PFSK-1 (cell line): ENCODE measurements at regions not wholly inside any gene's neighbourhood (a gene's known extent, or its start where the extent isn't known, plus 50 kb on each side); places are given as distances from the start of the nearest gene placed in this dataset.

Experiments
- FOXP2 ChIP-seq: optimal IDR thresholded peaks from 2 replicates; pipeline ENCODE3; 2011; ENCODE audit warnings: borderline replicate concordance, control low read depth, inconsistent platforms; ENCODE audit not compliant: insufficient read depth; ENCODE audit errors: extremely low read length, extremely low read depth
- POLR2AphosphoS5 ChIP-seq: IDR thresholded peaks from 2 replicates; pipeline ENCODE4 v1.6.1; 2012; ENCODE audit warnings: low read depth, mild to moderate bottlenecking, control low read depth, low read length, moderate library complexity
- SIN3A ChIP-seq: IDR thresholded peaks from 2 replicates; pipeline ENCODE4 v1.6.1; 2012; ENCODE audit warnings: mild to moderate bottlenecking, low read length, moderate library complexity, borderline replicate concordance; ENCODE audit not compliant: insufficient read depth
- TAF1 ChIP-seq: IDR thresholded peaks from 2 replicates; pipeline ENCODE4 v1.6.1; 2012; ENCODE audit warnings: low read length, control low read depth, borderline replicate concordance; ENCODE audit not compliant: insufficient read depth
- TF ChIP-seq, protein P1 (sequence below), 2 experiments: IDR thresholded peaks; 2 replicates each; pipeline versions ENCODE4 v1.6.1 to v1.8.0; 2011 to 2012; ENCODE audit warnings: low read depth in 2 of 2, low read length in 2 of 2, control low read depth in 1 of 2, inconsistent platforms in 1 of 2, mild to moderate bottlenecking in 1 of 2, moderate library complexity in 1 of 2; ENCODE audit not compliant: insufficient read depth in 1 of 2

GRCh38 chr2:145957929-145958328, 1438.0 kb upstream of the ZEB2 start:
- TF ChIP-seq TAF1 (no peak), POLR2AphosphoS5 (no peak), FOXP2 (no peak), SIN3A (no peak)
- TF ChIP-seq, protein P1, sequence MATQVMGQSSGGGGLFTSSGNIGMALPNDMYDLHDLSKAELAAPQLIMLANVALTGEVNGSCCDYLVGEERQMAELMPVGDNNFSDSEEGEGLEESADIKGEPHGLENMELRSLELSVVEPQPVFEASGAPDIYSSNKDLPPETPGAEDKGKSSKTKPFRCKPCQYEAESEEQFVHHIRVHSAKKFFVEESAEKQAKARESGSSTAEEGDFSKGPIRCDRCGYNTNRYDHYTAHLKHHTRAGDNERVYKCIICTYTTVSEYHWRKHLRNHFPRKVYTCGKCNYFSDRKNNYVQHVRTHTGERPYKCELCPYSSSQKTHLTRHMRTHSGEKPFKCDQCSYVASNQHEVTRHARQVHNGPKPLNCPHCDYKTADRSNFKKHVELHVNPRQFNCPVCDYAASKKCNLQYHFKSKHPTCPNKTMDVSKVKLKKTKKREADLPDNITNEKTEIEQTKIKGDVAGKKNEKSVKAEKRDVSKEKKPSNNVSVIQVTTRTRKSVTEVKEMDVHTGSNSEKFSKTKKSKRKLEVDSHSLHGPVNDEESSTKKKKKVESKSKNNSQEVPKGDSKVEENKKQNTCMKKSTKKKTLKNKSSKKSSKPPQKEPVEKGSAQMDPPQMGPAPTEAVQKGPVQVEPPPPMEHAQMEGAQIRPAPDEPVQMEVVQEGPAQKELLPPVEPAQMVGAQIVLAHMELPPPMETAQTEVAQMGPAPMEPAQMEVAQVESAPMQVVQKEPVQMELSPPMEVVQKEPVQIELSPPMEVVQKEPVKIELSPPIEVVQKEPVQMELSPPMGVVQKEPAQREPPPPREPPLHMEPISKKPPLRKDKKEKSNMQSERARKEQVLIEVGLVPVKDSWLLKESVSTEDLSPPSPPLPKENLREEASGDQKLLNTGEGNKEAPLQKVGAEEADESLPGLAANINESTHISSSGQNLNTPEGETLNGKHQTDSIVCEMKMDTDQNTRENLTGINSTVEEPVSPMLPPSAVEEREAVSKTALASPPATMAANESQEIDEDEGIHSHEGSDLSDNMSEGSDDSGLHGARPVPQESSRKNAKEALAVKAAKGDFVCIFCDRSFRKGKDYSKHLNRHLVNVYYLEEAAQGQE (IDR thresholded peaks at IDR 0.05; ENCODE audit: insufficient read depth in 1 of 2, low read depth in 2 of 2, low read length in 2 of 2), result no peak

GRCh38 chr2:145939949-145940348, 1420.0 kb upstream of the ZEB2 start:
- TF ChIP-seq TAF1 (no peak), SIN3A (no peak), POLR2AphosphoS5 (no peak), FOXP2 (no peak)
- TF ChIP-seq, protein P1 (IDR thresholded peaks at IDR 0.05; ENCODE audit: insufficient read depth in 1 of 2, low read depth in 2 of 2, low read length in 2 of 2), result no peak

GRCh38 chr2:145935016-145935415, 1415.1 kb upstream of the ZEB2 start:
- TF ChIP-seq, protein P1 (IDR thresholded peaks at IDR 0.05; ENCODE audit: insufficient read depth in 1 of 2, low read depth in 2 of 2, low read length in 2 of 2), result no peak
- TF ChIP-seq POLR2AphosphoS5 (no peak), FOXP2 (no peak), TAF1 (no peak), SIN3A (no peak)

DNA sequence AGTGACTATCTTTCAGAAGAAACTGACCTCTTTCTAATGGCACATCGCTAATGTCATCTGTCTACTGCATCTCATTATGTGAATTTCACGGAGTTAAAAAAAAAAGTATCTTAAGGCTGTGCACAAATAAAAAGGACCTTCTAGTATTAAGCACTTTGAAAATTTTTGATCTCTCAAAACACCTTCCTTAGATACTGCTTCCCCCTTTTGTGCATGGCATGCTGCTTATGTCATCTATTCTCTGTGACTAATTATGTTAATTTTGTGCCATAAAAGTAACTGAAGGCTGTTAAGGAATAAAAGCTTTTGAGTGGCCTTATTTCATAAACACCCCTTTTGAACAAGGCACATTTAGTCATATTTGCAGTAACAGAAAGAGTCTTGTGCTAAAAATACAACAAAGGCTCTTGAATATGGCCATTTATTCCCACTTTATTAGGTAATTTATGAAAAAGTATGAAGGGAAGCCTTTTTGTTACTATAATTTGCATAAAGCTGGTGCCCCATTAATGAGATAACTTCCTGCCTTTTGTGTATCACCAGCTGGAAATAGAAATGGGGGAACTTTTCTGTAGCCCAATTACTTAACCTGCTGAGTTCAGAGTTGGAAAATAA, 1412.0 kb upstream of the ZEB2 start:
- TF ChIP-seq TAF1, result no peak
- TF ChIP-seq POLR2AphosphoS5, result no peak
- TF ChIP-seq, protein P1 (IDR thresholded peaks at IDR 0.05; ENCODE audit: insufficient read depth in 1 of 2, low read depth in 2 of 2, low read length in 2 of 2), result no peak
- TF ChIP-seq SIN3A, result no peak
- no peak for TF ChIP-seq FOXP2

DNA sequence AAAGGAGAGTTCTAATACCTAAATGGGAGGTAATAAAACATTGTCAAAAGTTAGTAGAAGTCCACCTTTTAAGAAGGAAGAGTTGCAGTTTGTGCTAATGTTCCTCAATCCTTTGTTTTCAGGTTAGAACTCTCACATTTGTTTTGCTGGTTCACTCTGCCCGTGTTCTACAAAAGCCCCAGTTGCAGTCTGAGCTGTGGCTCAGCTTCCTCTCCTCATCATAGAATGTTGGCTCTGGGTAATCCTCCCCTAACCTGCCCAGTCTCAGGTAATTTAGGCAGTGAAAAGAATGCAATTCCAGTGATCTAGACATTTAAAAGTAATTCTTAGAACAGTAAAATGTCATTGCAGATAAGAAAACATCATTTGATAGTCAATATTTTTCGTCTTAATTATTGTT, 1410.4 kb upstream of the ZEB2 start:
- TF ChIP-seq POLR2AphosphoS5 (no peak), SIN3A (no peak), TAF1 (no peak), FOXP2 (no peak)
- TF ChIP-seq, protein P1 (IDR thresholded peaks at IDR 0.05; ENCODE audit: insufficient read depth in 1 of 2, low read depth in 2 of 2, low read length in 2 of 2), result no peak
